HT1080 (cell line): ENCODE measurements at regions not wholly inside any gene's neighbourhood (a gene's known extent, or its start where the extent isn't known, plus 50 kb on each side); places are given as distances from the start of the nearest gene placed in this dataset.
"Not testable (repeated sequence)": the region's sequence is repeated elsewhere in the genome, so short reads cannot be mapped to it uniquely, and the experiment has no call there.

Source experiments
- DNase-seq: peaks from one replicate; pipeline ENCODE4 v3.0.0-alpha.2; 2015; ENCODE audit warnings: low read depth

DNA sequence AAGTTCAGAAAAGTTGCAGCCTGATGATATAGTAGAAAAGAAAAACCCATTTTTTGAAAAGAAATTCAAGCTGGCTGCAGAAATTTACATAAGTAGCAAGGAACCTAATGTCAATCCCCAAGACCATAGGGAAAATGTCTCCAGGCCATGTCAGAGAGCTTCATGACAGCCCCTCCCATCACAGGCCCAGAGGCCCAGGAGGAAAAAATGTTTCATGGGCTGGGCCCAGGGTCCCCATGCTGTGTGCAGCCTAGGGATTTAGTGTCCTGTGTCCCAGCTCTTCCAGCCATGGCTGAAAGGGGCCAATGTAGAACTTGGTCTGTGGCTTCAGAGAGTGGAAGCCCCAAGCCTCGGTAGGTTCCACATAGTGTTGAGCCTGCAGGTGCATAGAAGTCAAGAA is 220.3 kb downstream of the CSNK1G3 start:
- no peak for DNase-seq

DNA sequence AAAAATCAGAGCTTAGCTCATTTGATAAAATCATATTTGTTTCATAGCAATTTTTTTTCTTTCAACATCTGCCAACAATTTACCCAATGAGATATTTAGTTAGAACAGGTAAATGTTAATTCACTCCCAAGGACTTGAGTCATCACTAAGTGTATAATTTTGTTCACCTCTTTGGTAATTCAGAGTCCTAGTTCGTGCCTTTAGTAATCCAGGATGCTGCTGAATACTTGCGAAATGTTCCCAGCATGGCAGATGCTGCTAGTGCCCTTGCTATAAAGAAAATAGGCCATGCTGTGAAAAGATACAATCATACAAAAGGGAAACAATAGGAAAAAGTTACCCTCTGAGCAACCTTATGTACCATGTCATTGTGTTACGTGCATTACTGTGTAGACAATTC is 210.5 kb downstream of the CSNK1G3 start:
- DNase-seq, result no peak

DNA sequence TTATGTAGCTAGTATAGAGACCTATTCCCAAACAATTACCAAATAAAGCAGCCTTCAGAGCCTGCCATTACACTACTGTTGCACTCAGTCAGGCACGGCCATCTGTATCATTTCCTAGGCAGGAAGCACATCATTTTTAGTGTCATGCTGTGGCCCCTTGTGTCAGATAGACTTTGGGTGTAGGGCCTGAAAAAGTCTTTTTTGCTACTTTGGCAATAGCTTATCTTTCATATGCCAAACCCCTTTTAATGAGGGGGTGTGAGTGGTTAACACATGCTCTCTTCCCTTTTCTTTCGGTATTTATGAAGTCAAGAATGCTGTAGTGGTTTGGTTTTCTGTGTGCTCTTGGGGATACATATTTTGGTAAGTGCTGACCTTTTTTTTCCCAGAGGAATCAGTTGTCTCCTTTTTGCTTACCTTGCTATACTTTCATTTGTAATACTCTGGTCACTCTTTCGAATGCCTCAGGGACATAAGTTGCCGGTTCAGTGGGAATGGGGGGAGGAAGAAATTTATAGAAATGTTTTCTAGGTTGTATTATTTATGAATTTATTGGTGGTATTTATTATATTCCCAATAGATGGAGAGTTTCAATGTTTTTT is 209.8 kb downstream of the CSNK1G3 start:
- no peak for DNase-seq

DNA sequence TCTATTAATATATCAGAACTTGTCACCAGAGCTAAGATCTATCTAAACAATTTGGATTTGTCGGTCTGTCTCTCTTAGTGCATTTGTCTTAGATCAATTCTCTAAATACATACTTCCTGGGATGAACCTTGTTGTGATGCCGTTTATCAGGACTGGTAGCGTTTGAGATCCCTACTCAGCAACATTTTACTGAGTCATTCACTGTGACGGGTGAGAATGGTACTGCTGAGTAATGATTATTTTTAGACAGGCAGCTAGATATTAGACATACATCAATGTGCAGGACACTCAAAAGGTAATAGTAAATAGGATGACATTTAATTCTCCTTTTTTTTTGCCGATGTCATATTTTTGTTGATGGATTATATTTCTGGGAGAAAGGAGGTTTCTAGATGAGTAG is 209.0 kb downstream of the CSNK1G3 start:
- peak; percentile 27 for DNase-seq

DNA sequence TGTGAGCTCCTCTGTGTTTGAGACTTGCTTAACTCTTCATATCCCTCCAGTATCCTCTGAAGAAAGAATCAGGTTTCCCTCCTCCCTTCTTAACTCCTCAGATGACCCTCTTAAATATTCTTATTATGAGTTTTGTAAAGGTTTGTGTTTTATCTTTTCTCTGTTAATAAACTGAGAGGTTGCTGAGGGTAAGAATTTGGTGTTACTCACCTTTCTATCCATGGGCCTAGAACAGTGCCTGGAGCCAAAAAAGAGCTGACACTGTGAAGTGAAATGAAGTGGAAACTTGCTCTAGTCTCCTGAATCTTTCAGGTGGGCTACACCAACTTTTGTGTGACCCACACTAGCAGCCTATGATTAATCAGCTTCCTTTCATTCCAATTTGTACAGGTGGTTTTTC is 208.4 kb downstream of the CSNK1G3 start:
- no peak for DNase-seq

DNA sequence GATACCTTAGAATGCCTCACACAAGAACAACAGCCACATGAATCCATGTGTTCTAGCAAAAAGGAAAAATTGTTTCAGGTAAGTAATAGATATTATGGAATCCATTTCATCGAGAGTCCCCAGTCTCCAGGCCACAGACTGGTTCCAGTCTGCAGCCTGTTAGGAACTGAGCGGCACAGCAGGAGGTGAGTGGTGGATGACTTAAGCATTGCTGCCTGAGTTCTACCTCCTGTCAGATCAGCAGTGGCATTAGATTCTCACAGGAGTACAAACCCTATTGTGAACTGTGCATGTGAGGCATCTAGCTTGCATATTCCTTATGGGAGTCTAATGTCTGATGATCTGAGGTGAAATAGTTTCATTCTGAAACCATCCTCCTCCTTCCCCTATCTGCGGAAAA is 207.0 kb downstream of the CSNK1G3 start:
- peak; percentile 34 for DNase-seq

DNA sequence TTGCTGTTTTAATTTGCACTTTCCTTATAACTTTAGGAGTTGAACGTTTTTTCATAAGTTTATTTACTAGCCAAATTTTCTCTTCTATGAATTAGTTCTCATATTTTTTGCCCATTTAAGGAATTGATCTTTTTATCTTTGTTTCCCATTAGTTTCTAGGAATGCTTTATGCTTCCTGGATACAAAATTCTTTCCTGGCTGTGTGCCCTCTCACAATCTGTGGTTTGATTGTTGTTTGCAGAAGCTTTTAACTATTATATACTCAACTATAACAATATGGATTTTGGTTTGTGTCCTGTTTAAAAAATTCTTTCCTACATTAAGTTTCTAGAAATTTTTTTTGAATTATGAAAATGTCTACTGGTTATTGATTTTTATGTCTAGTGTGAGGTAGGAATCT is 206.3 kb downstream of the CSNK1G3 start:
- DNase-seq, result no peak

DNA sequence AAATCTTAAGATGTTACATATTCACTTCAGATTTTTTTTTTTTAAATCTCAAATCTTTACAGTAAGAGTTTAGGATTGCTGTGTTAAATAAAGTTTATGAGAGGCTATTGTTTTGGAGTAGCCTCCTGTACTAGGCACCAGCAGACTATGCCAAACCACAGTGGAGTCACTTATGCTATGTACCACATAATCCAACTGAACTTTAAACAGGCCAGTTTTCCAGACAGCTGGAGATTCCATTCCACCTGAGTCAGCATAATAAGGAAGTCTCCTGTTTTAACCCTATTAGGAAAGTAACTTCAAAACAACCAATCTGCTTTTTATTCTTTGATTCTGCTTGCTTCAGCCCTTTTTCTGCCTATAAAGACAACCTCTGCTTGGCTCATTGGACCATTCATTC is 205.2 kb downstream of the CSNK1G3 start:
- peak; percentile 60 for DNase-seq

DNA sequence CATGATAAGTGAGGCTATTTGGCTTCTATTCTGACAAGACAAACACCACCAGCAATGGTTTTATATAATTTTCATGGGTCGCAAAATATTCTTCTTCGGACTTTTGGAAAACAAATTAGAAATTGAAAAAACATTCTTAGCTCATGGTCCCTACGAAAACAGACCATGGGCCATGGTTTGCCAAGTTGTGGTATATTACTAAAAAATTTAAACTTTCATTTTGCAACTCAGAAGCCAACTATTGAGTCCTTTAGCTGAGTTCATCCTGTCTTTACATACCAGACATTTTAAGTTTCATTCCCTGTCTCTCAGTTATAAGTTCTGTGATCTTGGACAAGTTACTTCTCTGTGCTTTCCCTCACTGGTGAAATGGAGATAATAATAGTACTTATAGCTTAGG is 198.1 kb downstream of the CSNK1G3 start:
- no peak for DNase-seq

DNA sequence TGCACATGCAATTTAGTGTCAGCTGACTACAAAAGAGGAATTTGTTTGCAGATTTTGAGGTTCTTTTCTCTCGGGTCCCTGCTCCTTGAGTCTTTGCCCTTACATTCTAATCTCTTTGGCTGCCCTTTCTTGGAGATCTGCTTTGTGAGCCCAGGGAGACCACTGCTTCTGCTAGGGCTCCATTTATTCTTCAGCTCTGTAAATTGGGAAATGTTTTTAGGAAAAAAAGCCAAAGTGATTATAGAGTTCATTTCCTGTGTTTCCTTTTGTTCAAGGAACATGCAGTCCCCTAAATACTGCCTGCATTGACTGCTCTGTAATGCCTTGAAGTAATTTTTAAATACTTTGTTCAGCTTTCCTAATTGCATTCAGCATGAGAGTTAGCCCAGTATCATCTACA is 197.4 kb downstream of the CSNK1G3 start:
- no peak for DNase-seq

DNA sequence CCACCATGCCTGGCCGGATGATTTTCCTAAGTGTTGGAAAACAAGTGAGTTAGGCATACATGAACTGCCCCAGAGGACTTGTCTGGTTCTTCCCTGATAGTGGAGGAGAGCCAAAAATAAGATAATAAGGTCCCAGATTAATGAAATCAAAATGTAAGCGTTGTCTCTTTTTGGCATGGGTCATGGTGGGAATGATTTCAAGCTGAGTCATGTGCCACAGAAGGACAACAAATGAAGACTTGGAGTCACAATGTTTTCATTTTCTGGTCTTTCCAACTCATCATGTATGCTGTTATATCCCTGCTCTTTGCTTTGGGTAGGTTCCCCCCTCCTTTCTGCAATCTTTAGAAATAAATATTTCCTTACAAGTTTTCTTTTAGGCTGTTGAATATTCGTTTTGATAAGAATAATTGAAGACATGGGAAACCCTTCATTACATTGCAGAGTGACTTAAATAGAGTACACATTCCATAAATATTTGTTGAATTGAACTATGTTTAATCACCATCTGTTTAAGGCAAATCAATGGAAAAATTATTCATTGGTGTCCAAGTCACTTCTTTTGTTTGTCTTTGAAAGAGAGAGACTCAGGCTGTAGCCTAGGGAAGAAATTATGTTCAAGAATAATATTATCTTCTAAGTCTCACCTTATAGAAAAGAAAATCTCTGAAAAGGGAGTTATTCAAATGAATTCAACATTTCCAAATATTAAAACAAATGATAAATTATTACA is 196.3 kb downstream of the CSNK1G3 start:
- DNase-seq, result peak; percentile 80

DNA sequence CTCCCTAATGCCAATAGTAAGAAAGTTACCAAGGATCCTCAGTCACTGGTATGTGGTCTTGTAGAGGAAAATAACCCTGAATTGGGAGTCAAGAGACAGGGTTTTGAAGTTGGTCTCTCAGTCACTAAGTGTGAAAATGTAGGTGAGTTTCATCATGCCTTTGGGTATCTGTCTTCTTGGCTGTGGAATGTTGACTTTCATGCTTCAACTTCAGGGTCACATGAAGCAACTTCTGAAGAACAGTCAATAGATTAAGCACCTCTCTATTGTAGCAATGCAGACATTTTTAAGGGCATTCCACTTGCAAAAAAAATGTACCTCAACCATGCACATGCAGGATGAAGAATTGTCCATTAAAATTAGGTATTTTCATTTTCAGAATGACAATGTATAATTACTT is 194.6 kb downstream of the CSNK1G3 start:
- DNase-seq, result no peak

DNA sequence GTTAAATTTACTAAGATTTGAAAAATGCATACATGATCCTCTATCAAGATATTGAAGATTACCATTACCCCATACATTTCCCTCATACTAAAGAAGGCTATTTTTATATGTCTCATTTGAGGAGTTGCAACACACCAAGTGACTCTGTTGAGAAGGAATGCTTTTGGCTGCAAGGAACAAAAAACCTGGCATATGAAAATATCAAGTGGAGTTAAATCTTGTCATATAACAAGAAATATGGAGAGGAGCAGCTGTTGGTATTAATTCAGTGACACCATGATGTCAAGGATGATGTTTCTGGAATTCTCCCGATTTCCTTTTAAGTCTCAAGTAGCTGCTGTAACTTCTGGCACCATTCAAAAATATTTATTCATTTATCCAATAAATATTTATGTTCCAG is 193.8 kb downstream of the CSNK1G3 start:
- DNase-seq, result peak; percentile 3

DNA sequence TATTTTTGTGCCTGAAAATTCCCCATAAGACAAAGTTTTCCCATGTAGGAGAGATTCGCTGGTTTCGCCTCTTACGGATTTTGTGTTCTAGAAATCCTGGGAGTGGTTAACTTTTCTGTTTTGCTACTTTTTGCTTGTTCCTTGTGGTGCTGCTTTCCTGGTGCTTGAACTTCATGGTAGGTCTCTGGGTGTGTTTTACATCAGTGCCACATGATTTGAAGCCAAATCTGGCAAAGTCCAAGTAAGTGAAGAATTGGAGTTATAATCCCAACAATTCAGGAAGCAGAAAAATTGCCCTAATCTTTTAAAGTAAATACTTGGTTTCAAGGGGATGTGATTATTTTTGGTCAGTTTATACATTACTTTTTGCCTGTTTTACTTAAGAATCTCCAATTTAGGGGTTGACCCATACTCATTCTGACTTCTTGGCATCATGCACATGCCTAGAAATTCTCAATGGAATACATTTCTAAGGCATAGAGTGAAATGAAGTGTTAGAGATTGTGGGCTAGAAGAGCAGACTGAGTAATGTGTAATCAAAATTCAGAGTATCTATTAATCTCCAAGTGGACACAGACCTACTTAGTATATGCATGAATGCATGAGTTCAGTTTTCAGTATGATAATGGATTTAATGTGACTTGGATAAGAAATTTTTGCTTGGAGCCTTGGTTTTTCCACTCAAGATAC is 189.7 kb downstream of the CSNK1G3 start:
- DNase-seq, result no peak

DNA sequence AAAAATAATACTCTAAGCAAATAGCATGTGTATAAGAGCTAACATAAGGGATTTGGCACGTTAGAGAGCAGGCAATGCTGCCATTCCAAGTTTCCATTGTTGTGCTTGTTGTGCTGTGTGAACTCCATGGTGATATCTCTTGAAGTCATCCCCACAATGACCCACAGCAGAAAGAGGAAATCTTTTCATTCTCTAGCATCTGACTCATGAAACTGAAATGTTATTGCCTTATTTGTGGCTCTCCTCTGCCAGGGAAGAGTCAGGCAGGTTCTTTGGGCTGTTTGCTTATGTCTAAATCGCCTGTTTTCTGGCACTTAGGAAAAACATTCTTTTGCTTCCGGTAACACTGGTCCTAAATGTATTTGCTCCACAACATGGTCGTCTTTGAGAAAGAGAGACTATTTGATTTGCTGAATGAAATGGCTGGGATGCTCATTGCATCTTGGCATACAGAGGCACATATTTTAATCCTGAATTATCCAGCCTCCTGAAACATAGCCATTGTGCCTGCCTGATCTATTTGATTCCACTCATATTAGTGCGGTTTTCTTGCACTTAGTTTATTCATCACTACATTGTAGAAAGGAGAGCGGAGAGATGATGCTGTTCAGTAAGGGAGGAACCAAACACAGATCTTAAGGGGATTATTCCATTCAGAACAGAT is 188.8 kb downstream of the CSNK1G3 start:
- peak; percentile 94 for DNase-seq

DNA sequence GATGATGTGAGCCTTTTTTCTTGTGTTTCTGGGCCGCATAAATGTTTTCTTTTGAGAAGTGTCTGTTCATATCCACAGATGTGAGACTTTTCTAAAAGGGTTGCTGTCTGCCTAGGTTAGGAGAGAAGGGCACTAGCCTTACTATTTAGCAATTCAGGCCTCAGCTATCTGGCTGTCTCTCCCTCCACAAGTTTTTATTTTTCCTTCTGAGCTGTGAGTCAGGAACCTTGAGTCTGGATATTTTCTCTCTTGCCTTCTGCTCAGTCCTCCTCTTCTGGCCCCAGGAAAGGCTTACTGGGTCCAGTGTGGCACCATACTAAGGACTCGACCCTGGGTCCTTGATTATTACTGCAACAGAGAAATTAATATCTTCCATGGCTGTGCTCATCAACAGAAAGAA is 187.6 kb downstream of the CSNK1G3 start:
- DNase-seq, result no peak

DNA sequence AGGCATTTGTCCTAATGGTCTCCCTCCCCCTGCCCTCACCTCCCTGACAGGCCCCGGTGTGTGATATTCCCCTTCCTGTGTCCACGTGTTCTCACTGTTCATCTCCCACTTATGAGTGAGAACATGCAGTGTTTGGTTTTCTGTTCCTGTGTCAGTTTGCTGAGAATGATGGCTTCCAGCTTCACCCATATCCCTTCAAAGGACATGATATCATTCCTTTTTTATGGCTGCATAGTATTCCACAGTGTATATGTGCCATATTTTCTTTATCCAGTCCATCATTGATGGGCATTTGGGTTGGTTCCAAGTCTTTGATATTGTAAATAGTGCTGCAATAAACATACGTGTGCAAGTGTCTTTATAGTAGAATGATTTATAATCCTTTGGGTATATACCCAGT is 187.0 kb downstream of the CSNK1G3 start:
- not testable (repeated sequence) for DNase-seq

DNA sequence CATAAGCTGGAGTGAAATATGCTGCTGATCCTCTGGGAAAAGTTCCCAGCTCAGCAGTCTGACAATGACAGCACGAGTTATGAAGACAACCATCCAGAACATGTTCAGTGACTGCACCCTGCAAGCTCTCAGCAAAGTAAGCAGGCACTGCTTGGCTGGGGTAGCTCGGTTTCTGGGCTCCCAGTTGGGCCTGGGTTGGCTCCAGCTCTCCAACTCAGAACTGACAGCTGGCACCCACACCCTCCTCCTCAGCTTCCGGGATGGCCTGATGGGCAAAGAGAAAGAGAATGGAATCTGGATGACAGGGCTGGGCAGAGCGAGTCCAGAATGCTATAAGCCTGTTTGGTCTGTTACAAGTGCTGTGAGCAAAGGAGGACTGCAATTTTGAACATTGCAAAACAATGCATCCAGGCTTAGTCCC is 185.0 kb downstream of the CSNK1G3 start:
- DNase-seq, result peak; percentile 8

DNA sequence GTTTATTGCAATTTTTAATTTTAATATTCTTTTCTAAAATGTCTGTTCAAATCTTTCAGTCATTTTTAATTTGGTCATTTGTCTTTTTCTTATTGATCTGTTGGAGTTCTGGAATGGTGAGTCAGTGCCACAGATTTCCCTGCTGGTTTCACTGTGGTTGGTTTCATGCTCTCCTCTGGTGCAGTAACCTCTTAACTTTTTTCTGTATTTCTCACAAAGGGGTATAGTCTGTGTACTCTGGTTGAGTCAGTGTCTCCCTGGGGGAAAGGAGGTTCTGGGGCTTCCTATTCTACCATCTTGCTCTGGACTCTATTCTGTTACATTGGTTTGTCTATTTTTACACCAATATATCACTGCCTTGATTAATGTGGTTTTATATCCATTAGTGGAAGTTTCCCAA is 178.8 kb downstream of the CSNK1G3 start:
- DNase-seq, result peak; percentile 57

DNA sequence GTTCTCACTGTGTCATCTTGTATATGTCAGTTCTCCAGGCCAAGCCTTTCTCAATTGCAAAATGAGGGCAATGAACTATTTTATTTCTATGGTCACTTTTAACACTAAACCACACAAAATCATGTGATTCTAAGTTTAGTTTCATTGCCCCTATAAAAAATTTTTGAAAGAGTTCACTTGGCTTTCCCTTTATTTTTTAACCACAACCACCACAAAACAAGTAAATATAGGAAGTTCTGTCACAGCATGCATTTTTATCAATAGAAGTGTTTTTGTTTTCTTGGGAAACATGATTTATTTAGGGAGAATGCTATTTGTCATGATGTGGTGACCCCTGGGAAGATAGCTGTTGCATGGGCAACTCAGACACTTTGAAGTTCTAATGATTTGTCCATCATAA is 169.1 kb downstream of the CSNK1G3 start:
- DNase-seq, result no peak

DNA sequence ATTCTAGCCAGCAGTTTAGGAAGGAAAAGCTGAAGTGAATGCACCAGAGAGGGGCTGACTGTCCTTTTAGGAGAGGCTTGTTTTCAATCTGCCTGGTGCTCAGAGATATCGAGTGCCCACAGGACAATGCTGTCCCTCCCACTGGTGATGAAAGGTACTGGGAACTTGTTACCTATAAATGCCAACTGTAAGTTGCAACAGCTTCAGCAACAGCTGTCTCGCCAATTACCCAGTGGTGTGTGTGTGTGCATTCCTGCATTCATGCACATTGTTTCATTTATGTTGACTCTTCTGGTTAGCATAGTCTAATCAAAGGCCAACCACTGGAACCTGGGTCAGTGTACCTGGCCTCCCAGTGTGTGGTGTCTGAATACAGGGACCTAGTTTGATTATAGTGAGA is 161.1 kb downstream of the CSNK1G3 start:
- DNase-seq, result no peak
